ENCODE measurements at regions not wholly inside any gene's neighbourhood (a gene's known extent, or its start where the extent isn't known, plus 50 kb on each side); places are given as distances from the start of the nearest gene placed in this dataset.

- no peak overlapping the region for H3K27ac ChIP-seq
- H3K27me3 ChIP-seq, result no peaks in the 10 kb centered on the region
- intact Hi-C loops (cut with DNase I; ENCODE audit: low total_unique reads), result no loop called here
- no peaks in the 10 kb centered on the region for H3K9me3 ChIP-seq
- TF ChIP-seq CTCF (IDR thresholded peaks at IDR 0.05), result no peak
- no peaks in the 10 kb centered on the region for H3K4me1 ChIP-seq
- H3K36me3 ChIP-seq, result no peaks in the 10 kb centered on the region
- DNase-seq (ENCODE audit: low spot score in 2 of 2), result no peak
- H3K4me3 ChIP-seq, result no peak overlapping the region
Measured at GRCh38 chr10:88106366-88106765, 242.9 kb downstream of the PTEN start.

- Histone ChIP-seq H3K4me3 (no peak overlapping the region), H3K4me1 (no peaks in the 10 kb centered on the region), H3K9me3 (no peaks in the 10 kb centered on the region), H3K36me3 (no peaks in the 10 kb centered on the region), H3K27ac (no peak overlapping the region), H3K27me3 (no peaks in the 10 kb centered on the region)
- DNase-seq (ENCODE audit: low spot score in 2 of 2), result no peak
- intact Hi-C loops (cut with DNase I; ENCODE audit: low total_unique reads), result no loop called here
- no peak for TF ChIP-seq POLR2AphosphoS5 (IDR thresholded peaks at IDR 0.05)
- no peak for TF ChIP-seq POLR2A (IDR thresholded peaks at IDR 0.05)
- no peak for TF ChIP-seq CTCF (IDR thresholded peaks at IDR 0.05)
Measured at GRCh38 chr10:88107296-88108097, 244.1 kb downstream of the PTEN start.

- TF ChIP-seq POLR2A (IDR thresholded peaks at IDR 0.05) (no peak), CTCF (IDR thresholded peaks at IDR 0.05) (no peak), POLR2AphosphoS5 (IDR thresholded peaks at IDR 0.05) (no peak)
- Histone ChIP-seq H3K36me3 (no peaks in the 10 kb centered on the region), H3K27ac (no peak overlapping the region), H3K4me1 (no peaks in the 10 kb centered on the region), H3K4me3 (no peak overlapping the region), H3K27me3 (no peaks in the 10 kb centered on the region), H3K9me3 (no peaks in the 10 kb centered on the region)
- DNase-seq (ENCODE audit: low spot score in 2 of 2), result no peak
- intact Hi-C loops (cut with DNase I; ENCODE audit: low total_unique reads), result no loop called here
Measured at GRCh38 chr10:88108115-88108610, 244.7 kb downstream of the PTEN start.

GRCh38 chr10:88110355-88110754 is 246.9 kb downstream of the PTEN start:
- Histone ChIP-seq H3K27ac (no peak overlapping the region), H3K36me3 (no peaks in the 10 kb centered on the region), H3K9me3 (no peaks in the 10 kb centered on the region), H3K4me1 (no peaks in the 10 kb centered on the region), H3K4me3 (no peak overlapping the region), H3K27me3 (no peaks in the 10 kb centered on the region)
- intact Hi-C loops (cut with DNase I; ENCODE audit: low total_unique reads), result no loop called here
- TF ChIP-seq POLR2AphosphoS5 (IDR thresholded peaks at IDR 0.05) (no peak), POLR2A (IDR thresholded peaks at IDR 0.05) (no peak), CTCF (IDR thresholded peaks at IDR 0.05) (no peak)
- no peak for DNase-seq (ENCODE audit: low spot score in 2 of 2)

GRCh38 chr10:88110822-88111221 is 247.4 kb downstream of the PTEN start:
- TF ChIP-seq CTCF (IDR thresholded peaks at IDR 0.05) (no peak), POLR2AphosphoS5 (IDR thresholded peaks at IDR 0.05) (no peak), POLR2A (IDR thresholded peaks at IDR 0.05) (no peak)
- DNase-seq (ENCODE audit: low spot score in 2 of 2), result no peak
- H3K9me3 ChIP-seq, result no peaks in the 10 kb centered on the region
- intact Hi-C loops (cut with DNase I; ENCODE audit: low total_unique reads), result no loop called here
- H3K4me3 ChIP-seq, result no peak overlapping the region
- H3K36me3 ChIP-seq, result no peaks in the 10 kb centered on the region
- H3K4me1 ChIP-seq, result no peaks in the 10 kb centered on the region
- no peaks in the 10 kb centered on the region for H3K27me3 ChIP-seq
- no peak overlapping the region for H3K27ac ChIP-seq
